PC-9 (cell line): ENCODE measurements at regions not wholly inside any gene's neighbourhood (a gene's known extent, or its start where the extent isn't known, plus 50 kb on each side); places are given as distances from the start of the nearest gene placed in this dataset.

Experiments
- BruUV-seq: library from RNA; stranded (reverse); fragments of 400-500 nt; replicated peaks from 2 replicates; lab custom pipeline; 2021; lab: Mats Ljungman, UMichigan
- CTCF ChIA-PET: fragments of 300-600 bp; sonication (Branson Sonifier 250); formaldehyde crosslinking; loops from one replicate; lab custom pipeline; 2022; ENCODE audit warnings: antibody characterized with exemption; lab: Charles Lee
- POLR2A ChIA-PET: fragments of 300-600 bp; sonication (Branson Sonifier 250); formaldehyde crosslinking; loops from one replicate; lab custom pipeline; 2022; ENCODE audit warnings: antibody characterized with exemption; ENCODE audit not compliant: unreplicated experiment; lab: Charles Lee
- DNase-seq, 2 experiments: peaks; one replicate each; pipeline versions ENCODE4 v3.0.0 to v3.0.0-alpha.2; 2015 to 2022; ENCODE audit warnings: mixed read lengths in 1 of 2
- H2AFZ ChIP-seq: fragments of 200-600 bp; sonication (generic); 2 replicates; pipeline ENCODE4 v1.8.1; 2017; ENCODE audit warnings: antibody characterized with exemption
- H3F3A ChIP-seq: fragments of 200-600 bp; sonication (generic); 2 replicates; pipeline ENCODE4 v1.8.1; 2017; ENCODE audit warnings: antibody characterized with exemption, mild to moderate bottlenecking, low read depth; ENCODE audit not compliant: insufficient read depth
- H3K27ac ChIP-seq: fragments of 200-600 bp; sonication (generic); 2 replicates; pipeline ENCODE4 v1.6.1; 2016; ENCODE audit warnings: mixed run types
- H3K27me3 ChIP-seq: fragments of 200-600 bp; sonication (generic); 2 replicates; pipeline ENCODE4 v1.6.1; 2016; ENCODE audit warnings: low read depth, mixed run types; ENCODE audit not compliant: insufficient read depth
- H3K36me3 ChIP-seq: fragments of 200-600 bp; sonication (generic); 2 replicates; pipeline ENCODE4 v1.6.1; 2016; ENCODE audit warnings: low read depth, mixed run types
- H3K4me1 ChIP-seq: fragments of 200-600 bp; sonication (generic); replicated peaks from 2 replicates; pipeline ENCODE4 v1.6.1; 2016; ENCODE audit warnings: mixed run types; ENCODE audit not compliant: insufficient read depth
- H3K4me2 ChIP-seq: fragments of 200-600 bp; sonication (generic); 2 replicates; pipeline ENCODE4 v1.6.1; 2017; ENCODE audit warnings: mixed run types
- H3K4me3 ChIP-seq: fragments of 200-600 bp; sonication (generic); 2 replicates; pipeline ENCODE4 v1.6.1; 2016; ENCODE audit warnings: mixed run types
- H3K79me2 ChIP-seq: fragments of 200-600 bp; sonication (generic); 2 replicates; pipeline ENCODE4 v1.6.1; 2017; ENCODE audit warnings: low read depth, mixed run types
- H3K9me2 ChIP-seq: fragments of 200-600 bp; sonication (generic); 2 replicates; pipeline ENCODE4 v1.8.1; 2017; ENCODE audit warnings: mild to moderate bottlenecking; ENCODE audit not compliant: insufficient read depth
- H3K9me3 ChIP-seq: fragments of 200-600 bp; sonication (generic); 2 replicates; pipeline ENCODE4 v1.8.1; 2016; ENCODE audit warnings: low read depth; ENCODE audit not compliant: insufficient read depth
- H4K20me1 ChIP-seq: fragments of 200-600 bp; sonication (generic); 2 replicates; pipeline ENCODE4 v1.8.1; 2017; ENCODE audit not compliant: insufficient read depth
- EZH2 ChIP-seq: fragments of 200-600 bp; sonication (generic); IDR thresholded peaks from 2 replicates; pipeline ENCODE4 v1.8.0; 2017; ENCODE audit warnings: antibody characterized with exemption, low read depth
- intact Hi-C: fragments of 100-400 bp; cut with micrococcal nuclease; formaldehyde crosslinking; loops from one replicate; pipeline ENCODE4 v1.10.0; 2022; ENCODE audit not compliant: unreplicated experiment
- TF ChIP-seq, protein P1 (sequence below): fragments of 200-600 bp; sonication (generic); conservative IDR thresholded peaks from 2 replicates; pipeline ENCODE4 v1.6.1; 2017; ENCODE audit warnings: mixed run types, antibody characterized with exemption, mild to moderate bottlenecking, moderate library complexity

DNA sequence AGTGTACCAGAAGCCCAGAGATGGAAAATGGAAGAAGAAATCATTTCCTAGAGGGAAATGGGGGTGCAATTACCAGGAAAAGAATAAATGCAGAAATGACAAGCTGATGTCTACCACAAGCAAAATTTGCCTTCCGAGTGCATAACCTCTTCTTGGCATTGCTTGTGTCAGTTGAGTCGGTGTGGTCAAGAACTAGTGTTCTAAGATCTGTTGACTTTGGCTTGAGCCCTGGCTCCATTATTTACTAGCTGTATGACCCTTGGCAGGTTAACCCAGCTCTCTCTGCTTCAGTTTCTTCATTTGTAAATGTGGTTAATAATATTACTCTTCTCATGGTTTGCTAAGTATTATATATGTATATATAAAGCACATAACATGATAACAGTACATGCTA lies 273.0 kb upstream of the IRX5 start:
- intact Hi-C loops = no loop called here
- no peaks in the 10 kb centered on the region for H3K27me3 ChIP-seq
- CTCF ChIA-PET = no interaction called here
- TF ChIP-seq EZH2 = no peak
- TF ChIP-seq, protein P1, sequence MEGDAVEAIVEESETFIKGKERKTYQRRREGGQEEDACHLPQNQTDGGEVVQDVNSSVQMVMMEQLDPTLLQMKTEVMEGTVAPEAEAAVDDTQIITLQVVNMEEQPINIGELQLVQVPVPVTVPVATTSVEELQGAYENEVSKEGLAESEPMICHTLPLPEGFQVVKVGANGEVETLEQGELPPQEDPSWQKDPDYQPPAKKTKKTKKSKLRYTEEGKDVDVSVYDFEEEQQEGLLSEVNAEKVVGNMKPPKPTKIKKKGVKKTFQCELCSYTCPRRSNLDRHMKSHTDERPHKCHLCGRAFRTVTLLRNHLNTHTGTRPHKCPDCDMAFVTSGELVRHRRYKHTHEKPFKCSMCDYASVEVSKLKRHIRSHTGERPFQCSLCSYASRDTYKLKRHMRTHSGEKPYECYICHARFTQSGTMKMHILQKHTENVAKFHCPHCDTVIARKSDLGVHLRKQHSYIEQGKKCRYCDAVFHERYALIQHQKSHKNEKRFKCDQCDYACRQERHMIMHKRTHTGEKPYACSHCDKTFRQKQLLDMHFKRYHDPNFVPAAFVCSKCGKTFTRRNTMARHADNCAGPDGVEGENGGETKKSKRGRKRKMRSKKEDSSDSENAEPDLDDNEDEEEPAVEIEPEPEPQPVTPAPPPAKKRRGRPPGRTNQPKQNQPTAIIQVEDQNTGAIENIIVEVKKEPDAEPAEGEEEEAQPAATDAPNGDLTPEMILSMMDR = no peak
- POLR2A ChIA-PET = no interaction called here
- H3K36me3 ChIP-seq = no peaks in the 10 kb centered on the region
- H3K27ac ChIP-seq = peak overlapping the region; percentile 27
- H4K20me1 ChIP-seq = no peaks in the 10 kb centered on the region
- no peaks in the 10 kb centered on the region for H3K9me2 ChIP-seq
- no peak overlapping the region for H3K4me3 ChIP-seq
- H3K4me1 ChIP-seq = no peaks in the 10 kb centered on the region
- DNase-seq = no peak
- H3K4me2 ChIP-seq = peak overlapping the region; percentile 26; the same call in 1 of the 2 replicates
- 0 out of 2 replicates have a peak, but pooled peaks cover 5% of the 10 kb centered on the region for H3K9me3 ChIP-seq
- BruUV-seq = no TSS peak
- H3F3A ChIP-seq = no peaks in the 10 kb centered on the region
- H3K79me2 ChIP-seq = no peaks in the 10 kb centered on the region
- H2AFZ ChIP-seq = no peak overlapping the region

DNA sequence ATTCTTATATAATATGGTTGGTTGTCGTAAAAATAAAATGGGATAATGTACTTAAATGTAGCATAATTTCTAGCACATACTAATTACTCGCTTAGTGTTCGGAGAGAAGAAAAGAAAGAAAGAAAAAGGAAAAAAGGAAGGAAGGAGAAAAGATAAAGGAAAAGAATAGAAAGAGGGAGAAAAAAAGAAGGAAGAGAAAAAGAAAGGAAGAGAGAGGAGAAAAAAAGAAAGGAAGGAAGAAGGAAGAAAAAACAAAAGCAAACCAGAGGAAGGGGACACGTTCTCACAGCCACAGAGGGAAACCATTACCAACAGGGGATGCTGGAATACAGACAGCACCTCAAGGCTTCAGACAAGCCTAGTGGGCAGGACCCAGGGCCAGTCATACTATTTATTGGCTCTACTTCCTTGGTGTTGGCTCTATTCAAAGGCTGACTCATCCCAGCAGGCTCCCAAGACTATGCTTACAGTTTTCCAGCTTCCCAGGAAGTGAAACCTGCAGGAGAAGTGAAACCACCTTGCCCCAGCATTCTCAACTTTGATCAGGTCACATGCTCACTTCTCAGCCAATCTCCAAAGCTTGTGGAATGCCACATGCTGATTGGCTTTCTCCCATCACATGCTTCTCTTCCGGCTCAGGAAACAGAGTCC lies 273.5 kb upstream of the IRX5 start:
- Histone ChIP-seq H3K9me3 (0 out of 2 replicates have a peak, but pooled peaks cover 5% of the 10 kb centered on the region), H3K4me2 (peak overlapping the region; percentile 26; the same call in 1 of the 2 replicates), H3K27me3 (no peaks in the 10 kb centered on the region), H2AFZ (no peak overlapping the region), H3K79me2 (no peaks in the 10 kb centered on the region), H3K9me2 (no peaks in the 10 kb centered on the region), H3F3A (no peaks in the 10 kb centered on the region), H4K20me1 (no peaks in the 10 kb centered on the region), H3K4me1 (no peaks in the 10 kb centered on the region), H3K27ac (peak overlapping the region; percentile 27), H3K4me3 (no peak overlapping the region), H3K36me3 (no peaks in the 10 kb centered on the region)
- BruUV-seq = no TSS peak
- intact Hi-C loops = no loop called here
- POLR2A ChIA-PET = no interaction called here
- peak in 1 of 2 experiments; percentile 83 for DNase-seq
- TF ChIP-seq, protein P1 = no peak
- no peak for TF ChIP-seq EZH2
- CTCF ChIA-PET = no interaction called here

DNA sequence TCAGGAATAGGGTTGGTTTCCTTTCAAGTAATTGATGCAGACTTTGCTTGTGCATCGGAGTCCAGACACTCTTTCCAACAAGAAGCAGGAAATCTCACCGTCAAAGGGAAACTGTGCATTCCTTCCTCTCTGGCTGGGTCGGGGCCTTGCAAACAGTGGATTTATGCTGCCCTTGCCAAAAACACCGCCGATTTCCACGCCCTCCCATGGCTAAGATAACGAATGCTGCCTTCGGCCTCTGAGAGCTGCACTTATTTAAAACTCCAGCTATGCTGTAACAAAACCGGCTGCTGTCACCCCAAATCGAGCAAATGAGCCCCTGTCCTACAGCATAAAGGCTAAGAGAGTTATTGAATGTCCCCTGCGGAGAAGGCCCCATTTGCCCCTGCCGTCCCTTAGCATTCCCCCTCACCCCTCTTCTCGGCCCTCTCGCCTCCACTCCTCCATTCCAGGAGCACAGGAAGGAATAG lies 275.5 kb upstream of the IRX5 start:
- Histone ChIP-seq H3K4me3 (no peak overlapping the region), H3K36me3 (no peaks in the 10 kb centered on the region), H3K27me3 (no peaks in the 10 kb centered on the region), H3K4me2 (no peak overlapping the region), H3K79me2 (no peaks in the 10 kb centered on the region), H3K27ac (no peak overlapping the region), H3K9me2 (no peaks in the 10 kb centered on the region), H3K4me1 (no peaks in the 10 kb centered on the region), H4K20me1 (no peaks in the 10 kb centered on the region), H3F3A (no peaks in the 10 kb centered on the region), H2AFZ (no peak overlapping the region), H3K9me3 (0 out of 2 replicates have a peak, but pooled peaks cover under 1% of the 10 kb centered on the region)
- POLR2A ChIA-PET = no interaction called here
- BruUV-seq = no TSS peak
- intact Hi-C loops = no loop called here
- TF ChIP-seq EZH2 = no peak
- TF ChIP-seq, protein P1 = no peak
- DNase-seq = no peak
- CTCF ChIA-PET = no interaction called here
